Stomach (tissue), 8 donors: ENCODE measurements at regions not wholly inside any gene's neighbourhood (a gene's known extent, or its start where the extent isn't known, plus 50 kb on each side); places are given as distances from the start of the nearest gene placed in this dataset.

Experiments
- DNase-seq, 2 donors: peaks; one replicate each; pipeline versions ENCODE4 v3.0.0 to v3.0.0-alpha.2; 2013 to 2019
- H3K27ac ChIP-seq, 5 donors: fragments of 200-600 bp in 4 of 5; sonication (generic) in 4 of 5; one replicate each; pipeline ENCODE4 v1.5.1; 2013 to 2019; ENCODE audit warnings: mild to moderate bottlenecking in 1 of 5, moderate library complexity in 1 of 5
- H3K27me3 ChIP-seq, 3 donors: fragments of 200-600 bp; sonication (generic); one replicate each; pipeline ENCODE4 v1.5.1; 2017 to 2019; ENCODE audit warnings: mixed run types in 1 of 3
- H3K36me3 ChIP-seq, 4 donors: fragments of 200-600 bp; sonication (generic); 1 replicate in 3 of 4; 2 replicates in 1 of 4; pipeline ENCODE4 v1.5.1; 2016 to 2019
- H3K4me1 ChIP-seq, 4 donors: fragments of 200-600 bp; sonication (generic); one replicate each; pipeline ENCODE4 v1.5.1; 2016 to 2019
- H3K4me3 ChIP-seq, 4 donors: fragments of 200-600 bp; sonication (generic) in 3 of 4; one replicate each; pipeline ENCODE4 v1.5.1; 2016 to 2019; ENCODE audit warnings: mild to moderate bottlenecking in 1 of 4
- H3K9me3 ChIP-seq, 4 donors: fragments of 200-600 bp; sonication (generic); one replicate each; pipeline ENCODE4 v1.5.1; 2016 to 2019
- CTCF ChIP-seq, 7 experiments: fragments of 450-650 bp in 4 of 7; fragments of 200-600 bp in 3 of 7; sonication (generic) in 3 of 7; IDR thresholded peaks; one replicate each; pipeline ENCODE4 v1.5.1; 2016 to 2019; ENCODE audit warnings: antibody characterized with exemption in 7 of 7, control low read depth in 2 of 7, mild to moderate bottlenecking in 1 of 7
- EP300 ChIP-seq: sonication (generic); formaldehyde crosslinking; IDR thresholded peaks from one replicate; pipeline ENCODE4 v1.6.1; 2017; ENCODE audit warnings: antibody characterized with exemption
- POLR2A ChIP-seq, 4 donors: fragments of 450-650 bp; IDR thresholded peaks; one replicate each; pipeline ENCODE4 v1.6.1; 2016; ENCODE audit warnings: antibody characterized with exemption in 4 of 4, control low read depth in 2 of 4, mild to moderate bottlenecking in 1 of 4, moderate library complexity in 1 of 4
- POLR2AphosphoS5 ChIP-seq, 3 donors: sonication (generic); formaldehyde crosslinking; IDR thresholded peaks; one replicate each; pipeline ENCODE4 v1.6.1; 2016; ENCODE audit warnings: antibody characterized with exemption in 3 of 3
- WGBS, 5 donors: extraction: QIAGEN DNeasy Blood & Tissue Kit in 3 of 5; methylation state at CpG; one replicate each; pipeline versions ENCODE4 v1.1.5 to v1.1.7; 2013 to 2018; 5-methylcytosine and 5-hydroxymethylcytosine counted together
- intact Hi-C: fragments of 100-400 bp; cut with DNase I; formaldehyde crosslinking; loops from one replicate; pipeline ENCODE4 v1.15.1; 2023; ENCODE audit warnings: low total_unique reads
- donor health status: healthy with polysubstance abuse.
- donor health status: Bipolar disorder and iron deficiency.
- donor health status: healthy.

GRCh38 chr11:28874706-28875105, 766.5 kb downstream of the METTL15 start:
- Histone ChIP-seq H3K4me3 (no peak overlapping the region), H3K27ac (no peak overlapping the region), H3K4me1 (no peaks in the 10 kb centered on the region), H3K9me3 (no peaks in the 10 kb centered on the region), H3K36me3 (no peaks in the 10 kb centered on the region), H3K27me3 (no peaks in the 10 kb centered on the region)
- 74 to 92% (median 80%) methylated on average over 1 of the region's 1 CpG for WGBS, 5 donors
- intact Hi-C loops = no loop called here
- TF ChIP-seq CTCF (IDR thresholded peaks at IDR 0.05) (no peak), EP300 (no peak), POLR2AphosphoS5 (IDR thresholded peaks at IDR 0.05) (no peak), POLR2A (IDR thresholded peaks at IDR 0.05) (no peak)
- DNase-seq = no peak

- Histone ChIP-seq H3K4me1 (no peaks in the 10 kb centered on the region), H3K4me3 (no peak overlapping the region), H3K27me3 (no peaks in the 10 kb centered on the region), H3K36me3 (no peaks in the 10 kb centered on the region), H3K9me3 (no peaks in the 10 kb centered on the region), H3K27ac (no peak overlapping the region)
- TF ChIP-seq EP300 (no peak), POLR2A (IDR thresholded peaks at IDR 0.05) (no peak), POLR2AphosphoS5 (IDR thresholded peaks at IDR 0.05) (no peak), CTCF (IDR thresholded peaks at IDR 0.05) (no peak)
- 89 to 100% (median 94%) methylated on average over 1 of the region's 1 CpG for WGBS, 5 donors
- DNase-seq = no peak
- intact Hi-C loops = no loop called here
These were observed 762.9 kb downstream of the METTL15 start for GRCh38 chr11:28871090-28871489.

- 76 to 94% (median 85%) methylated on average over 2 of the region's 2 CpGs for WGBS, 5 donors
- no peaks in the 10 kb centered on the region for H3K36me3 ChIP-seq
- H3K4me1 ChIP-seq = no peaks in the 10 kb centered on the region
- no peak for DNase-seq
- intact Hi-C loops = no loop called here
- H3K27me3 ChIP-seq = no peaks in the 10 kb centered on the region
- peaks cover 0 to 3% (median under 1%) of the 10 kb centered on the region in 4 donors for H3K9me3 ChIP-seq
- TF ChIP-seq EP300 = no peak
- TF ChIP-seq POLR2A (IDR thresholded peaks at IDR 0.05) = no peak
- TF ChIP-seq POLR2AphosphoS5 (IDR thresholded peaks at IDR 0.05) = no peak
- no peak for TF ChIP-seq CTCF (IDR thresholded peaks at IDR 0.05)
- H3K4me3 ChIP-seq = no peak overlapping the region
- no peak overlapping the region for H3K27ac ChIP-seq
These were observed 755.2 kb downstream of the METTL15 start for GRCh38 chr11:28863422-28863821.

GRCh38 chr11:28860893-28861292, 752.7 kb downstream of the METTL15 start:
- Histone ChIP-seq H3K27me3 (no peaks in the 10 kb centered on the region), H3K4me3 (no peak overlapping the region), H3K9me3 (peaks cover 0 to 21% (median 9%) of the 10 kb centered on the region in 4 donors), H3K4me1 (no peaks in the 10 kb centered on the region), H3K27ac (no peak overlapping the region), H3K36me3 (no peaks in the 10 kb centered on the region)
- WGBS, 5 donors = 26 to 55% (median 32%) methylated on average over 2 of the region's 2 CpGs
- no peak for TF ChIP-seq POLR2AphosphoS5 (IDR thresholded peaks at IDR 0.05)
- TF ChIP-seq CTCF (IDR thresholded peaks at IDR 0.05) = no peak
- no peak for TF ChIP-seq EP300
- TF ChIP-seq POLR2A (IDR thresholded peaks at IDR 0.05) = no peak
- DNase-seq = no peak
- intact Hi-C loops = no loop called here
